Gastroesophageal sphincter (tissue), 3 donors: ENCODE measurements at regions not wholly inside any gene's neighbourhood (a gene's known extent, or its start where the extent isn't known, plus 50 kb on each side); places are given as distances from the start of the nearest gene placed in this dataset.

ENCODE experiments used
- POLR2AphosphoS5 ChIP-seq: sonication (generic); formaldehyde crosslinking; IDR thresholded peaks from one replicate; pipeline ENCODE4 v1.6.1; 2017; ENCODE audit warnings: antibody characterized with exemption
- TF ChIP-seq, protein P1 (sequence below), 4 experiments: fragments of 200-600 bp in 2 of 4; fragments of 450-650 bp in 2 of 4; sonication (generic) in 1 of 4; IDR thresholded peaks; one replicate each; pipeline ENCODE4 v1.5.1; 2017 to 2019; ENCODE audit warnings: antibody characterized with exemption in 4 of 4, mild to moderate bottlenecking in 2 of 4, moderate library complexity in 2 of 4

DNA sequence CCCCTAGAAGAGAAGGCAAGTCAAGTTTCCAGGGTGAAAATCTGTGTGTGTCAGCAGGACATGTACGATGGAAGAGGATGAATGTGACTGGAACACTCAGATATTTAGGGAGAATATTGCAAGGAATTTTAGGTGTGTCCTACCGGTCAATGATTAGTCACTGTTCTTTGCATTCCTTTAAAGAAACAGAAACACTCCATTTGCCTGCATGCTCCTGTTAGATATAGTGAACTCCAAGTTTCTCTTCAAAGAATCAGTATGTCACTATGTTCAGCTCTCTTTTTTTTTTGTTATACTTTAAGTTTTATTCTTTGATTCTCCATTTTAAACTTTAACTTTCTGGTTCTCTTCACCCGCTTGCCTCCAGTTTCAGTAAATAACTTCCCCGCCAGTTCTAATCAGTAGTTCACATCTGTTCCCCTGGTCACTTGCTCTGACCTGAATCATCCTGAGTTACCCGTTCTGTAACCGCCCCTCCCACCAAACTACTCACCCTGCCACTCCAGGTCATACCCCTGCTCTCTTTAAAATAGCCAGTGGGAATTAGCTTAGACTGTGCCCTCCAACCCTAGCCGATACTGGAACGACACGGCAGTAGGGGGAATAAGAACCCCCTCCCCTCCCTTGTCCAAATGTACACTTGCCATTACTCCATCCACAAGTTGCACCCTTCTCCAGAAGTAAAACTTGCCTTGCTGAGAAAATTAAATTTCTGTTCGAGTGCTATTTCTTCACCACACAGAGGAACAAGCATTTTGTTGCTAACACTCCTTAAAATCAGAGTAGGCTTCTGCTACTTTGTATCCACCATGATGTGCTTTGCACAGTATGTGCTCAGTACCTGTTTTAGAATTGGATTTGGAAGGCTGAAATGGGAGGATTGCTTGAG is 268.4 kb downstream of the METTL4 start:
- TF ChIP-seq, protein P1, sequence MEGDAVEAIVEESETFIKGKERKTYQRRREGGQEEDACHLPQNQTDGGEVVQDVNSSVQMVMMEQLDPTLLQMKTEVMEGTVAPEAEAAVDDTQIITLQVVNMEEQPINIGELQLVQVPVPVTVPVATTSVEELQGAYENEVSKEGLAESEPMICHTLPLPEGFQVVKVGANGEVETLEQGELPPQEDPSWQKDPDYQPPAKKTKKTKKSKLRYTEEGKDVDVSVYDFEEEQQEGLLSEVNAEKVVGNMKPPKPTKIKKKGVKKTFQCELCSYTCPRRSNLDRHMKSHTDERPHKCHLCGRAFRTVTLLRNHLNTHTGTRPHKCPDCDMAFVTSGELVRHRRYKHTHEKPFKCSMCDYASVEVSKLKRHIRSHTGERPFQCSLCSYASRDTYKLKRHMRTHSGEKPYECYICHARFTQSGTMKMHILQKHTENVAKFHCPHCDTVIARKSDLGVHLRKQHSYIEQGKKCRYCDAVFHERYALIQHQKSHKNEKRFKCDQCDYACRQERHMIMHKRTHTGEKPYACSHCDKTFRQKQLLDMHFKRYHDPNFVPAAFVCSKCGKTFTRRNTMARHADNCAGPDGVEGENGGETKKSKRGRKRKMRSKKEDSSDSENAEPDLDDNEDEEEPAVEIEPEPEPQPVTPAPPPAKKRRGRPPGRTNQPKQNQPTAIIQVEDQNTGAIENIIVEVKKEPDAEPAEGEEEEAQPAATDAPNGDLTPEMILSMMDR (IDR thresholded peaks at IDR 0.05): no peak
- no peak for TF ChIP-seq POLR2AphosphoS5
